Common myeloid progenitor, CD34-positive (primary cell): ENCODE measurements at regions not wholly inside any gene's neighbourhood (a gene's known extent, or its start where the extent isn't known, plus 50 kb on each side); places are given as distances from the start of the nearest gene placed in this dataset.
"Not testable (repeated sequence)": the region's sequence is repeated elsewhere in the genome, so short reads cannot be mapped to it uniquely, and the experiment has no call there.

Experiments used
- CTCF ChIA-PET: fragments of 350-600 bp; sonication (Branson Sonifier 250); formaldehyde crosslinking; loops from one replicate; lab custom pipeline; 2021; ENCODE audit warnings: antibody characterized with exemption; lab: Charles Lee
- POLR2A ChIA-PET: fragments of 350-600 bp; sonication (Branson Sonifier 250); formaldehyde crosslinking; loops from one replicate; lab custom pipeline; 2021; ENCODE audit warnings: antibody characterized with exemption; lab: Charles Lee
- DNase-seq, 3 donors: peaks; one replicate each; pipeline versions ENCODE4 v3.0.0 to v3.0.0-alpha.2; 2013
- H3K27ac ChIP-seq, 2 experiments: 1 replicate in 1 of 2; 2 replicates in 1 of 2; pipeline ENCODE4 v1.7.0; 2013; ENCODE audit warnings: inconsistent platforms in 2 of 2, low read length in 2 of 2, mild to moderate bottlenecking in 2 of 2, low read depth in 1 of 2, moderate library complexity in 1 of 2; ENCODE audit not compliant: severe bottlenecking in 2 of 2, insufficient read depth in 1 of 2, poor library complexity in 1 of 2
- H3K27me3 ChIP-seq, 5 experiments: replicated peaks in 2 of 5; 1 replicate in 3 of 5; 2 replicates in 2 of 5; pipeline versions ENCODE4 v1.6.1 to v1.7.0; 2013; ENCODE audit warnings: low read length in 4 of 5, mild to moderate bottlenecking in 2 of 5, moderate library complexity in 2 of 5, inconsistent platforms in 1 of 5; ENCODE audit not compliant: insufficient read depth in 5 of 5, control insufficient read depth in 4 of 5
- H3K36me3 ChIP-seq, 4 experiments: 1 replicate in 2 of 4; 2 replicates in 2 of 4; pipeline versions ENCODE4 v1.6.1 to v1.7.0; 2013; ENCODE audit warnings: low read length in 3 of 4, control low read depth in 1 of 4, mild to moderate bottlenecking in 1 of 4; ENCODE audit not compliant: control insufficient read depth in 4 of 4, insufficient read depth in 4 of 4
- H3K4me1 ChIP-seq, 4 experiments: 1 replicate in 3 of 4; 2 replicates in 1 of 4; pipeline versions ENCODE4 v1.6.1 to v1.7.1; 2013; ENCODE audit warnings: low read length in 3 of 4, mild to moderate bottlenecking in 3 of 4, control low read depth in 1 of 4, inconsistent platforms in 1 of 4, moderate library complexity in 1 of 4; ENCODE audit not compliant: control insufficient read depth in 4 of 4, insufficient read depth in 4 of 4; ENCODE audit errors: control extremely low read depth in 1 of 4
- H3K4me3 ChIP-seq, 7 experiments: 1 replicate in 4 of 7; 2 replicates in 3 of 7; pipeline versions ENCODE4 v1.5.1 to v1.7.0; 2013; ENCODE audit warnings: mild to moderate bottlenecking in 7 of 7, low read length in 6 of 7, moderate library complexity in 6 of 7, inconsistent platforms in 2 of 7, low read depth in 2 of 7, control low read depth in 1 of 7; ENCODE audit not compliant: insufficient read depth in 4 of 7, control insufficient read depth in 1 of 7; ENCODE audit errors: extremely low read depth in 1 of 7
- H3K9me3 ChIP-seq, 5 experiments: 1 replicate in 4 of 5; 2 replicates in 1 of 5; pipeline versions ENCODE4 v1.6.1 to v1.7.1; 2013; ENCODE audit warnings: low read length in 4 of 5, mild to moderate bottlenecking in 2 of 5, inconsistent platforms in 1 of 5, low read depth in 1 of 5, moderate library complexity in 1 of 5; ENCODE audit not compliant: control insufficient read depth in 4 of 5, insufficient read depth in 2 of 5; ENCODE audit errors: control extremely low read depth in 1 of 5
- WGBS: methylation state at CpG from one replicate; pipeline ENCODE4 v1.1.5; 2013; ENCODE audit not compliant: insufficient coverage; 5-methylcytosine and 5-hydroxymethylcytosine counted together

DNA sequence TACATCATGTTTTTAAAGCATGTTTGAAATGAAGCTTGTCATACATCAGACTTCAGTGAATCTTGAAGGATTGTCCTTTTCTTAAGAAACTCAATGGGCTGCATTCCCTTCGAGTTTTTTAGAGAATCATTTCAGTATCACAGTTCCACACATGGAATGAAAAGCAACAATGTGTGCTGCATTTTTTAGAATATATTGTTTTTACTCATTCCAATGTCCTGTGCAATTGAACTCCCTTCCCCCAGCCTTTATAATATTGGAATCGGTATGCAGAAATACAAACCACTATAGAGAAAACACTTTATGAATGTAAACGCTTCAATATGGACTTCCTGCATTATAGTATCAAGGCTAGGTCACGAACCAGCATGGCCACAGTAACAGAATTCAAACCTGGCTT lies 634.4 kb downstream of the GATA3 start:
- Histone ChIP-seq H3K36me3 (no peaks in the 10 kb centered on the region), H3K9me3 (no peaks in the 10 kb centered on the region), H3K4me3 (no peak overlapping the region), H3K27ac (no peak overlapping the region), H3K27me3 (no peaks in the 10 kb centered on the region), H3K4me1 (no peaks in the 10 kb centered on the region)
- WGBS, result 95% methylated on average over 2 of the region's 4 CpGs
- DNase-seq, result no peak
- ChIA-PET POLR2A (no interaction called here), CTCF (interaction anchor here (1.4 kb wide), 1 partner anchor 9 kb away, joined by 4 read pairs; no protein-coding TSS in a partner anchor)

DNA sequence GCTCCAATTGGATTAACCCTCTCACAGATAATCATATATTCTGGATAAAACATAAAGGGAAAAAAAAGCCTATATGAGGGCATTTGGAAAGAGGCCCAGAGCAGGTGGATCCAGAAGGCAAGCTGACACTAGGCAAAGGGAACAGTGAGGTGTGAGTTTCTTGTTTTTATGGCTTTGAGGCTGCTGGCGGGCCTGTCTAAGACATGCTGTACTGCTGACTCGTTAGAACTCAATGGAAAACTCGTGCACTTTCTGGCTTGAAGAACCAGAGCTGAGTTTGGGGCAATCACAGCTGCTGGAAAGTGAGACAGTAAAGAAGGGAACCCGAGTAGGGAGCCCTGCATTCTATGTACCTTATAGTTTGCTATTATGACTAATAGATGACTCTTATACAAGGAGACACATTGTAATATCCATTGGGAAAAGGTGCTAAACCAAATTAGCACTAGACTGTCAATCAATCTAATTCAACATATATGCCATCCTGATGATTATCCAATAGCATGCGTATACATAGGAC lies 637.1 kb downstream of the GATA3 start:
- CTCF ChIA-PET, result no interaction called here
- POLR2A ChIA-PET, result no interaction called here
- no peak for DNase-seq
- H3K27me3 ChIP-seq, result no peaks in the 10 kb centered on the region
- 74% methylated on average over 3 of the region's 5 CpGs for WGBS
- H3K27ac ChIP-seq, result no peak overlapping the region
- no peak overlapping the region for H3K4me3 ChIP-seq
- H3K4me1 ChIP-seq, result no peaks in the 10 kb centered on the region
- no peaks in the 10 kb centered on the region for H3K36me3 ChIP-seq
- no peaks in the 10 kb centered on the region for H3K9me3 ChIP-seq

DNA sequence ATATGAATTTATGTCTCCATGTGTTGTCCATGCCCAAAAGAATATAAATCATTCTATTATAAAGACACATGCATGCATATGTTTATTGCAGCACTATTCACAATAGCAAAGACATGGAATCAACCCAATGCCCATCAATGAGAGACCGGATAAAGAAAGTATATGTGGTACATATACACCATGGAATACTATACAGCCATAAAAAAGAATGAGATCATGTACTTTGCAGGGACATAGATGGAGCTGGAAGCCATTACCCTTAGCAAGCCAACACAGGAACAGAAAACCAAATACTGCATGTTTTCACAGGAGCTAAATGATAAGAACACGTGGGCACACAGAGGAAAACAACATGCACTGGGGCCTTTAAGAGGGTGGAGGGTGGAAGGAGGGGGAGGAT lies 639.1 kb downstream of the GATA3 start:
- H3K27ac ChIP-seq, H3K36me3 ChIP-seq, H3K4me1 ChIP-seq, DNase-seq, H3K9me3 ChIP-seq, H3K4me3 ChIP-seq, H3K27me3 ChIP-seq: not testable (repeated sequence)
- ChIA-PET CTCF (interaction anchor here (0.6 kb wide), 1 partner anchor 22 kb away, joined by 3 read pairs; no protein-coding TSS in a partner anchor), POLR2A (interaction anchor here (0.6 kb wide), 1 partner anchor 24 kb away, joined by 3 read pairs; no protein-coding TSS in a partner anchor)
- WGBS, result no CpG with 5 or more reads among the region's 2 CpGs

DNA sequence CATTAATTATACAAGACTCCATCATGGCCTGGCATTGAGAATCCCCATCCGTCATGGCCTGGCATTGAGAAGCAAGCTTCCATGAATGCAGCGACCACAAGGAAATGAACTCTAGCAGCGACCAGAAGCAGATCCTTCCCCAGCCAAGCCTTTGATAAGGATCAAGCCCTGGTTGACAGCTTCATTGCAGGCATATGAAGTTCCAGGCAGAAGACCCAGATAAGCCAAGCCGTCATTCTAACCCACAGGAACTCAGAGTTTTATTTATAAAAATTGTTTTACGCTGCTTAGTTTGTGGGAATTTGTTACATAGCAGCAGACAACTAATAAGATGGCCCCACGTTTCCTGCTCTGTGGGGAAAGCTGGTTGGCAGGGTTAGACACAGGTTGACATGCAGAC lies 642.3 kb downstream of the GATA3 start:
- no peaks in the 10 kb centered on the region for H3K36me3 ChIP-seq
- H3K27ac ChIP-seq, result no peak overlapping the region
- no peak overlapping the region for H3K4me3 ChIP-seq
- WGBS, result 87% methylated on average over 5 of the region's 6 CpGs
- H3K9me3 ChIP-seq, result no peaks in the 10 kb centered on the region
- DNase-seq, result no peak
- POLR2A ChIA-PET, result interaction anchor here (0.6 kb wide), 1 partner anchor 14 kb away, joined by 4 read pairs; no protein-coding TSS in a partner anchor
- CTCF ChIA-PET, result no interaction called here
- H3K27me3 ChIP-seq, result no peaks in the 10 kb centered on the region
- no peaks in the 10 kb centered on the region for H3K4me1 ChIP-seq

DNA sequence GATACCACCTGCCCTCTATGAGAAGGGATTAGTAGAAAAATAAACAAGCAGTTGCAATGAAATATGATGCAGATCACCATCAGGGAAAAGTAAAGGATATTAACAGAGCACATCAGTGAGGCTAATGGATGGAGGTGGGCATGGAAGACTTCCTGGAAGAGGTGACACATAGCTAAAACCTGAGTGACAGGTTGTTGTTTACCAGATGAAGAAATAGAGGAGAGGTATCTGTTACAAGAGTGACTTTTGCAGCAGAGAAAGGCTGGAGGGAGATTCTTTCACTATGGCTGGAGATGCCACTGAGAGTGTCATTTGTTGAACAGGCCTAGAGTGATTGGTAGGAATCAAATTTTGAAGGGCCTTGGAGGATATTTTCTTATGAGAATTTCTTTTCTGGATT lies 646.2 kb downstream of the GATA3 start:
- no peak overlapping the region for H3K27ac ChIP-seq
- no peaks in the 10 kb centered on the region for H3K36me3 ChIP-seq
- ChIA-PET POLR2A (no interaction called here), CTCF (interaction anchor here (1.2 kb wide), 1 partner anchor 8 kb away, joined by 3 read pairs; no protein-coding TSS in a partner anchor)
- H3K4me1 ChIP-seq, result no peaks in the 10 kb centered on the region
- no peak for DNase-seq
- no peaks in the 10 kb centered on the region for H3K27me3 ChIP-seq
- no peaks in the 10 kb centered on the region for H3K9me3 ChIP-seq
- H3K4me3 ChIP-seq, result no peak overlapping the region

DNA sequence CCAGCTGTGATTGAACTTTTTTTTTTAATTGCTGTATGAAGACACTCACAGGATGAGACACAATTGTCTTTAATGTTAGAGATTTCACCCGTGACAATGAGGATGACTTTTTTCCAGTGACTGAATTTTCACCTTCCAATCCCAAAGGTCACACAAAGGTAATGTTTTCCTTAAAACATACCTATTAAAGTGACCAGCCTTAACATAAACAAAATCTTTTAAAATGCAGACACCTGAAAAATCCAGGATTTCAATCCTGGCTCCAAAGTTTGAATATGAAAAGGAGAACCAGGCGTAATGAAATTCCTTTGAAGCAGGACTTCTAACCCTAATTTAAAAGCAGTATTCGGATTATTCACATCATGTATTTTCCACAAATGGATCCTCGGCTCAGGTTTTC lies 647.7 kb downstream of the GATA3 start:
- H3K4me3 ChIP-seq, result no peak overlapping the region
- CTCF ChIA-PET, result no interaction called here
- no peaks in the 10 kb centered on the region for H3K9me3 ChIP-seq
- H3K36me3 ChIP-seq, result no peaks in the 10 kb centered on the region
- no peak overlapping the region for H3K27ac ChIP-seq
- no peak for DNase-seq
- no peaks in the 10 kb centered on the region for H3K27me3 ChIP-seq
- 100% methylated on average over 1 of the region's 4 CpGs for WGBS
- H3K4me1 ChIP-seq, result no peaks in the 10 kb centered on the region
- POLR2A ChIA-PET, result interaction anchor here (0.6 kb wide), 1 partner anchor 17 kb away, joined by 4 read pairs; no protein-coding TSS in a partner anchor

DNA sequence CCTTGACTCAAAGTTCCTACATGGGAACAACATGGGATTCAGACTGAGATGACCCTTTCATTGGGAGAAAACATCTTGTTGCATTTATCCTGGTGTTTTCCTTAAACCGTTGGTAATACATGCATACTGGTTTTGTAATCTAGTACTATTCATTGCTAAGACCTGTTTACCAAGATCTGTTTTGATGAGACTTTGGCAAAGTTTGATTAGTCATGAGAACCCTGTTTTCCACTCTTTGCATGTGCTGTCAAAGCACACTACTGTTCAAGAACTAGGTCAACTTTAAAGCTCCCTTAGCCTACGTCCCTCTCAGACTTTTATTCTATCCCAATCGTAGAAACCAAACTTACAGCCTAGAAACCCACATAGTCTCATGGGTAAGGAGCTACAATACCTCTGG lies 650.9 kb downstream of the GATA3 start:
- H3K9me3 ChIP-seq, result no peaks in the 10 kb centered on the region
- H3K36me3 ChIP-seq, result no peaks in the 10 kb centered on the region
- no peak for DNase-seq
- no peaks in the 10 kb centered on the region for H3K4me1 ChIP-seq
- no peaks in the 10 kb centered on the region for H3K27me3 ChIP-seq
- POLR2A ChIA-PET, result no interaction called here
- WGBS, result 100% methylated on average over 1 of the region's 3 CpGs
- H3K27ac ChIP-seq, result no peak overlapping the region
- CTCF ChIA-PET, result no interaction called here
- H3K4me3 ChIP-seq, result no peak overlapping the region
